ENCODE measurements at regions not wholly inside any gene's neighbourhood (a gene's known extent, or its start where the extent isn't known, plus 50 kb on each side); places are given as distances from the start of the nearest gene placed in this dataset.
A peak's percentile ranks its signal among the peaks of the same experiment; 100 is the strongest.

DNA sequence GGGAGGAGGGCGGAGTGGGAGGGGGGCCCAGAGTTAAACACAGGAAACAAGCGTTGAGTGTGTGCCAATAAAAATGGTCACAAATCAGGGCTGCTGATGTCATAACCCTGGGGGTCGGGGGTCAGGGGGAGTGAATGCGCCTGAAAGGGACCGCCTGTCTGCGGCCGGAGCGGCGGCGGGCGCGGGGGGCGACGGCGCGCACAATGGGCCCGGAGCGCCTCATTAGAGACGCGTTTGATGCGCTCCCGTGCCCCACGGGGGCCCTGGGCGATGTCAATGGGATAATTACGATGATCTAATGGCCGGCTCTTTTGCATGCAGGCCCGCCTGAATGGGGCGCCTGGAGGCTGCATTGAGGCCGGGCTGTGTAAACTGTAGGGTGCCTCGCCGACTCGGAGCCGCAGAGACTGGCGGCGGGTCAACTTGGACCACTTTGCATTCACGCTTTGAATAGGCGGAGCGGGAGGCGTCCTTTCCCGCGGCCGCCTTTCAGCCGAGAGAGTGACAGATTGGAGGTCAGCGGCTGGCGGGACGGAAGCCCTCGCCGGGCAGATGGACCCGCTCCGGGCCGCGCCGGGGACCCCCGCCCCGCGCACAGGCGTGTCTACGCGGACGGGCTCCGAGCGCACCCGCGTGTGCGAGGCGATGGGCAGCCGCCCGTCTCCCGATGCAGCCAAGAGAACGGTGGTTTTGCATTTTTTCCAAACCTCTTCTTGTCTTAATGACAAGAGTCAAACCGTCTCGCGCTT, 296.1 kb downstream of the TFAP2C start:
- in situ Hi-C loops (cut with MboI; ENCODE audit: low pct_ligation_motif_present in 1 of 4, low pct_unique_long_range_greater_than_20kb in 1 of 4, low sequenced_read_pairs in 3 of 4): no loop called here
- peaks cover 0 to 13% (median 5%) of the 10 kb centered on the region in 4 donors for H3K4me1 ChIP-seq
- WGBS, 2 donors (ENCODE audit: low coverage in 1 of 2): 9% methylated on average over 72 of the region's 73 CpGs; no CpG with 5 or more reads in 1 of the 2 donors
- peak overlapping the region in 2 of 4 donors; percentile 16 to 36 for H3K4me3 ChIP-seq
- DNase-seq: peak; percentile 8
- peaks cover 82% of the 10 kb centered on the region for H3K27me3 ChIP-seq
- TF ChIP-seq, protein P1, sequence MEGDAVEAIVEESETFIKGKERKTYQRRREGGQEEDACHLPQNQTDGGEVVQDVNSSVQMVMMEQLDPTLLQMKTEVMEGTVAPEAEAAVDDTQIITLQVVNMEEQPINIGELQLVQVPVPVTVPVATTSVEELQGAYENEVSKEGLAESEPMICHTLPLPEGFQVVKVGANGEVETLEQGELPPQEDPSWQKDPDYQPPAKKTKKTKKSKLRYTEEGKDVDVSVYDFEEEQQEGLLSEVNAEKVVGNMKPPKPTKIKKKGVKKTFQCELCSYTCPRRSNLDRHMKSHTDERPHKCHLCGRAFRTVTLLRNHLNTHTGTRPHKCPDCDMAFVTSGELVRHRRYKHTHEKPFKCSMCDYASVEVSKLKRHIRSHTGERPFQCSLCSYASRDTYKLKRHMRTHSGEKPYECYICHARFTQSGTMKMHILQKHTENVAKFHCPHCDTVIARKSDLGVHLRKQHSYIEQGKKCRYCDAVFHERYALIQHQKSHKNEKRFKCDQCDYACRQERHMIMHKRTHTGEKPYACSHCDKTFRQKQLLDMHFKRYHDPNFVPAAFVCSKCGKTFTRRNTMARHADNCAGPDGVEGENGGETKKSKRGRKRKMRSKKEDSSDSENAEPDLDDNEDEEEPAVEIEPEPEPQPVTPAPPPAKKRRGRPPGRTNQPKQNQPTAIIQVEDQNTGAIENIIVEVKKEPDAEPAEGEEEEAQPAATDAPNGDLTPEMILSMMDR (IDR thresholded peaks at IDR 0.05): no peak
- no peak for TF ChIP-seq EP300 (IDR thresholded peaks at IDR 0.05; ENCODE audit: low read depth)
- no peak for TF ChIP-seq POLR2AphosphoS5 (IDR thresholded peaks at IDR 0.05)
- TF ChIP-seq POLR2A (IDR thresholded peaks at IDR 0.05): no peak
- intact Hi-C loops (cut with DNase I; ENCODE audit: low total_unique reads): no loop called here
- no peaks in the 10 kb centered on the region for H3K36me3 ChIP-seq
- H3K9me3 ChIP-seq: no peaks in the 10 kb centered on the region
- H3K27ac ChIP-seq: no peak overlapping the region

DNA sequence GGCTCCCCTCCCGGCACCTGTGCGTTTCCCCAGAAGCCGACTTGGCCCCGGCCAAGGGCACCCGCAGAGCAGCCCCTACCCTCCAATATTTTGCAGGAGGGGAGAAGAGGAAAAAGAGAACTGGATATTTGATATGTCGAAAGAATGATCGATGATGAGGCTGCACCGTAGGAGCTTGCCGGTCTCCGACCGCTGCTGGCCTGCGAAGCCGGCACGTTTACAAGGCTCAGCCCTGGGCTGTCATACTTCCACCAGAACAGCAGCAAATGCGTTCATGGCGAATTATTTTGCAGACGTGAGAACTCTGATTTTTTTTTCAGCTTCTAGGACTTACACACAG, 296.7 kb downstream of the TFAP2C start:
- in situ Hi-C loops (cut with MboI; ENCODE audit: low pct_ligation_motif_present in 1 of 4, low pct_unique_long_range_greater_than_20kb in 1 of 4, low sequenced_read_pairs in 3 of 4) (no loop called here), intact Hi-C loops (cut with DNase I; ENCODE audit: low total_unique reads) (no loop called here)
- TF ChIP-seq POLR2AphosphoS5 (IDR thresholded peaks at IDR 0.05) (no peak), EP300 (IDR thresholded peaks at IDR 0.05; ENCODE audit: low read depth) (no peak), POLR2A (IDR thresholded peaks at IDR 0.05) (no peak)
- TF ChIP-seq, protein P1 (IDR thresholded peaks at IDR 0.05): no peak
- Histone ChIP-seq H3K9me3 (no peaks in the 10 kb centered on the region), H3K4me3 (peak overlapping the region in 2 of 4 donors; percentile 16 to 36), H3K36me3 (no peaks in the 10 kb centered on the region), H3K27ac (no peak overlapping the region), H3K27me3 (peaks cover 87% of the 10 kb centered on the region), H3K4me1 (peaks cover 0 to 13% (median 5%) of the 10 kb centered on the region in 4 donors)
- DNase-seq: no peak
- WGBS, 2 donors (ENCODE audit: low coverage in 1 of 2): 12 to 30% methylated on average over 10 to 17 of the region's 17 CpGs

GRCh38 chr20:56926501-56926900, 297.4 kb downstream of the TFAP2C start:
- Histone ChIP-seq H3K4me3 (no peak overlapping the region), H3K4me1 (peaks cover 0 to 13% (median 5%) of the 10 kb centered on the region in 4 donors), H3K27ac (no peak overlapping the region), H3K27me3 (peaks cover 93% of the 10 kb centered on the region), H3K36me3 (no peaks in the 10 kb centered on the region), H3K9me3 (no peaks in the 10 kb centered on the region)
- 54 to 58% methylated on average over 2 of the region's 2 CpGs for WGBS, 2 donors (ENCODE audit: low coverage in 1 of 2)
- intact Hi-C loops (cut with DNase I; ENCODE audit: low total_unique reads) (no loop called here), in situ Hi-C loops (cut with MboI; ENCODE audit: low pct_ligation_motif_present in 1 of 4, low pct_unique_long_range_greater_than_20kb in 1 of 4, low sequenced_read_pairs in 3 of 4) (no loop called here)
- no peak for DNase-seq
- no peak for TF ChIP-seq POLR2A (IDR thresholded peaks at IDR 0.05)
- no peak for TF ChIP-seq EP300 (IDR thresholded peaks at IDR 0.05; ENCODE audit: low read depth)
- no peak for TF ChIP-seq POLR2AphosphoS5 (IDR thresholded peaks at IDR 0.05)
- TF ChIP-seq, protein P1 (IDR thresholded peaks at IDR 0.05): no peak

DNA sequence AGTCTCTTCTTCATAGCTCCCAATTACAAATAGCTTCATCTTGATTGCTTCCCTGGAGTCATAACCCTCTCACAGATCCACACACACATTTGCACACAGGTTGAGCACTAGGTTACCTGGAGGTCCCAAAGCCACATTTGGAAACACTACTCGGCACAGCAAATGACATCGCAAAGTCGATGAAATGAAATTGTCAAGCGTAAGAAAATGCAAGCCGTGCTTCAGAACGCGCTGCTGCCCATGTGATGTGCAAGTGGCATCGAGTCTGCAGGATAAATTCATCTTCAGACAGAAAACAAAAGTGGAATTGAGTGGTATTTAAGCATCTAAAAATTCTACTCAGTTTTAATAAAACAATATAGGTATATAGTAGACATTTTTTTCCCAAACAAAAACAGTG, 298.0 kb downstream of the TFAP2C start:
- Histone ChIP-seq H3K4me1 (peaks cover 0 to 13% (median 5%) of the 10 kb centered on the region in 4 donors), H3K9me3 (no peaks in the 10 kb centered on the region), H3K4me3 (no peak overlapping the region), H3K27me3 (peaks cover 91% of the 10 kb centered on the region), H3K36me3 (no peaks in the 10 kb centered on the region), H3K27ac (no peak overlapping the region)
- intact Hi-C loops (cut with DNase I; ENCODE audit: low total_unique reads): no loop called here
- no peak for DNase-seq
- in situ Hi-C loops (cut with MboI; ENCODE audit: low pct_ligation_motif_present in 1 of 4, low pct_unique_long_range_greater_than_20kb in 1 of 4, low sequenced_read_pairs in 3 of 4): no loop called here
- 51 to 66% methylated on average over 3 to 8 of the region's 8 CpGs for WGBS, 2 donors (ENCODE audit: low coverage in 1 of 2)
- TF ChIP-seq, protein P1 (IDR thresholded peaks at IDR 0.05): no peak
- TF ChIP-seq POLR2A (IDR thresholded peaks at IDR 0.05) (no peak), POLR2AphosphoS5 (IDR thresholded peaks at IDR 0.05) (no peak)
